WTC11 (cell line): ENCODE measurements at regions not wholly inside any gene's neighbourhood (a gene's known extent, or its start where the extent isn't known, plus 50 kb on each side); places are given as distances from the start of the nearest gene placed in this dataset.

ENCODE experiments used
- ARID4B ChIP-seq: sonication (generic); formaldehyde crosslinking; IDR thresholded peaks from 2 replicates; pipeline ENCODE4 v1.8.0; 2023; ENCODE audit warnings: missing genetic modification reagents, mild to moderate bottlenecking, borderline replicate concordance
- ATF2 ChIP-seq: sonication (generic); formaldehyde crosslinking; IDR thresholded peaks from 2 replicates; pipeline ENCODE4 v1.8.1; 2022; ENCODE audit warnings: low read depth, missing genetic modification reagents, borderline replicate concordance
- CREM ChIP-seq: sonication (generic); formaldehyde crosslinking; IDR thresholded peaks from 2 replicates; pipeline ENCODE4 v1.8.1; 2022; ENCODE audit warnings: mild to moderate bottlenecking, missing genetic modification reagents, moderate library complexity
- CTCF ChIP-seq: fragments of 200-600 bp; IDR thresholded peaks from 2 replicates; pipeline ENCODE4 v1.8.0; 2022; ENCODE audit warnings: antibody characterized with exemption
- E2F5 ChIP-seq: sonication (generic); formaldehyde crosslinking; IDR thresholded peaks from 2 replicates; pipeline ENCODE4 v1.8.1; 2022; ENCODE audit warnings: mild to moderate bottlenecking, moderate library complexity, missing genetic modification reagents
- HMGXB4 ChIP-seq: sonication (generic); formaldehyde crosslinking; IDR thresholded peaks from 2 replicates; pipeline ENCODE4 v1.8.1; 2023; ENCODE audit warnings: mild to moderate bottlenecking, moderate library complexity, missing genetic modification reagents
- NFE2L1 ChIP-seq: sonication (generic); formaldehyde crosslinking; IDR thresholded peaks from 2 replicates; pipeline ENCODE4 v1.8.1; 2023; ENCODE audit warnings: missing genetic modification reagents
- RELA ChIP-seq: sonication (generic); formaldehyde crosslinking; IDR thresholded peaks from 2 replicates; pipeline ENCODE4 v1.8.1; 2022; ENCODE audit warnings: missing genetic modification reagents, mild to moderate bottlenecking, borderline replicate concordance
- TCF7 ChIP-seq: sonication (generic); formaldehyde crosslinking; IDR thresholded peaks from 2 replicates; pipeline ENCODE4 v1.8.0; 2022; ENCODE audit warnings: mild to moderate bottlenecking, low read depth, missing genetic modification reagents, moderate library complexity
- USF1 ChIP-seq: sonication (generic); formaldehyde crosslinking; IDR thresholded peaks from 2 replicates; pipeline ENCODE4 v1.8.0; 2022; ENCODE audit warnings: mild to moderate bottlenecking, missing genetic modification reagents
- ZNF138 ChIP-seq: sonication (generic); formaldehyde crosslinking; conservative IDR thresholded peaks from 2 replicates; pipeline ENCODE4 v1.8.1; 2022; ENCODE audit warnings: mild to moderate bottlenecking, moderate library complexity, missing genetic modification reagents
- ZNF317 ChIP-seq: sonication (generic); formaldehyde crosslinking; IDR thresholded peaks from 2 replicates; pipeline ENCODE4 v1.8.1; 2023; ENCODE audit warnings: low read depth, mild to moderate bottlenecking, moderate library complexity, missing genetic modification reagents, borderline replicate concordance
- ZSCAN18 ChIP-seq: fragments of 250-450 bp; sonication (Bioruptor Pico); IDR thresholded peaks from 2 replicates; pipeline ENCODE4 v2.1.2; 2022; ENCODE audit warnings: mild to moderate bottlenecking, moderate library complexity

GRCh38 chr5:112006721-112007120, 249.7 kb upstream of the NREP start:
- TF ChIP-seq CTCF (no peak), TCF7 (CRISPR knock-in tag) (no peak), HMGXB4 (CRISPR knock-in tag) (no peak), NFE2L1 (no peak), USF1 (no peak), E2F5 (CRISPR knock-in tag) (no peak), ATF2 (CRISPR knock-in tag) (no peak), ZSCAN18 (CRISPR knock-in tag) (no peak), ZNF317 (CRISPR knock-in tag) (no peak), ARID4B (CRISPR knock-in tag) (no peak), ZNF138 (CRISPR knock-in tag) (no peak), CREM (CRISPR knock-in tag) (no peak), RELA (no peak)
